HEK293 (cell line): ENCODE measurements at regions not wholly inside any gene's neighbourhood (a gene's known extent, or its start where the extent isn't known, plus 50 kb on each side); places are given as distances from the start of the nearest gene placed in this dataset.

Experiments used
- CTCF ChIA-PET: fragments of 350-600 bp; formaldehyde crosslinking; extraction: SDS; loops from one replicate; lab custom pipeline; 2021; ENCODE audit warnings: antibody characterized with exemption; lab: Yijun Ruan, JAX
- POLR2A ChIA-PET: fragments of 300-600 bp; formaldehyde crosslinking; extraction: SDS; loops from one replicate; lab custom pipeline; 2020; ENCODE audit warnings: antibody characterized with exemption, inconsistent platforms; lab: Yijun Ruan, JAX
- H3K27ac ChIP-seq: fragments of 200-500 bp; sonication (Bioruptor generic); 2 replicates; pipeline ENCODE4 v1.5.1; 2014; ENCODE audit warnings: low read depth, low read length, control low read depth, inconsistent platforms; ENCODE audit errors: extremely low read depth
- H3K36me3 ChIP-seq, 2 experiments: fragments of 200-500 bp in 1 of 2; sonication (Bioruptor generic) in 1 of 2; 1 replicate in 1 of 2; 2 replicates in 1 of 2; pipeline ENCODE4 v1.5.1; 2014 to 2017; ENCODE audit warnings: inconsistent platforms in 2 of 2, low read length in 2 of 2; ENCODE audit not compliant: control insufficient read depth in 2 of 2, insufficient read depth in 1 of 2
- H3K4me1 ChIP-seq: fragments of 200-500 bp; sonication (Bioruptor generic); 2 replicates; pipeline ENCODE4 v1.5.1; 2014; ENCODE audit warnings: mild to moderate bottlenecking, low read length, inconsistent platforms; ENCODE audit not compliant: control insufficient read depth, insufficient read depth
- H3K4me3 ChIP-seq: 2 replicates; pipeline ENCODE4 v1.5.1; 2011; ENCODE audit warnings: low read depth, mild to moderate bottlenecking, control low read depth, low read length, moderate library complexity
- H3K9me3 ChIP-seq: fragments of 200-500 bp; sonication (Bioruptor generic); 2 replicates; pipeline ENCODE4 v1.5.1; 2014; ENCODE audit warnings: low read depth, low read length, inconsistent platforms; ENCODE audit not compliant: control insufficient read depth, insufficient read depth
- GLI2 ChIP-seq: fragments of 450-650 bp; formaldehyde crosslinking; IDR thresholded peaks from 2 replicates; pipeline ENCODE4; 2017; ENCODE audit warnings: missing biosample characterization, missing genetic modification characterization, low read depth, borderline replicate concordance
- RBAK ChIP-seq: fragments of 450-650 bp; formaldehyde crosslinking; IDR thresholded peaks from 2 replicates; pipeline ENCODE4 v1.5.1; 2016; ENCODE audit warnings: missing biosample characterization, missing genetic modification characterization
- TSHZ1 ChIP-seq: fragments of 450-650 bp; formaldehyde crosslinking; IDR thresholded peaks from 2 replicates; pipeline ENCODE4 v1.5.1; 2016; ENCODE audit warnings: missing biosample characterization, missing genetic modification characterization, borderline replicate concordance
- ZNF140 ChIP-seq: fragments of 450-650 bp; formaldehyde crosslinking; IDR thresholded peaks from 2 replicates; pipeline ENCODE4 v1.5.1; 2016; ENCODE audit warnings: missing biosample characterization, missing genetic modification characterization
- ZNF239 ChIP-seq: fragments of 450-650 bp; formaldehyde crosslinking; IDR thresholded peaks from 2 replicates; pipeline ENCODE4 v1.5.1; 2016; ENCODE audit warnings: missing biosample characterization, missing genetic modification characterization
- ZNF335 ChIP-seq: fragments of 450-650 bp; formaldehyde crosslinking; conservative IDR thresholded peaks from 2 replicates; pipeline ENCODE4 v1.5.1; 2016; ENCODE audit warnings: missing biosample characterization, missing genetic modification characterization
- ZNF366 ChIP-seq: fragments of 450-650 bp; formaldehyde crosslinking; conservative IDR thresholded peaks from 2 replicates; pipeline ENCODE4 v1.5.1; 2016; ENCODE audit warnings: missing biosample characterization, missing genetic modification characterization
- ZNF423 ChIP-seq: fragments of 450-650 bp; formaldehyde crosslinking; IDR thresholded peaks from 2 replicates; pipeline ENCODE4 v1.5.1; 2016; ENCODE audit warnings: missing biosample characterization, missing genetic modification characterization
- ZNF514 ChIP-seq: fragments of 450-650 bp; formaldehyde crosslinking; IDR thresholded peaks from 2 replicates; pipeline ENCODE4 v1.5.1; 2016; ENCODE audit warnings: missing biosample characterization, missing genetic modification characterization
- ZNF521 ChIP-seq: fragments of 450-650 bp; formaldehyde crosslinking; IDR thresholded peaks from 2 replicates; pipeline ENCODE4 v1.5.1; 2017; ENCODE audit warnings: missing biosample characterization, mild to moderate bottlenecking, missing genetic modification characterization
- ZNF558 ChIP-seq: fragments of 450-650 bp; formaldehyde crosslinking; IDR thresholded peaks from 2 replicates; pipeline ENCODE4 v1.5.1; 2016; ENCODE audit warnings: missing biosample characterization, missing genetic modification characterization
- ZNF585B ChIP-seq: fragments of 450-650 bp; formaldehyde crosslinking; IDR thresholded peaks from 2 replicates; pipeline ENCODE4 v1.5.1; 2016; ENCODE audit warnings: missing biosample characterization, missing genetic modification characterization
- ZNF660 ChIP-seq: fragments of 450-650 bp; IDR thresholded peaks from 2 replicates; pipeline ENCODE4 v1.5.1; 2018; ENCODE audit warnings: missing biosample characterization, mild to moderate bottlenecking, missing genetic modification characterization
- ZNF777 ChIP-seq: fragments of 450-650 bp; formaldehyde crosslinking; IDR thresholded peaks from 2 replicates; pipeline ENCODE4 v1.5.1; 2017; ENCODE audit warnings: missing biosample characterization, missing genetic modification characterization, borderline replicate concordance
- ZNF791 ChIP-seq: fragments of 450-650 bp; formaldehyde crosslinking; IDR thresholded peaks from 2 replicates; pipeline ENCODE4 v1.5.1; 2016; ENCODE audit warnings: missing biosample characterization, missing genetic modification characterization
- ZNF843 ChIP-seq: fragments of 450-650 bp; formaldehyde crosslinking; IDR thresholded peaks from 2 replicates; pipeline ENCODE4 v1.5.1; 2016; ENCODE audit warnings: missing biosample characterization, missing genetic modification characterization
- ZXDB ChIP-seq: fragments of 450-650 bp; formaldehyde crosslinking; IDR thresholded peaks from 2 replicates; pipeline ENCODE4 v1.5.1; 2016; ENCODE audit warnings: missing biosample characterization, missing genetic modification characterization
- TF ChIP-seq, protein P1 (sequence below): fragments of 450-650 bp; formaldehyde crosslinking; IDR thresholded peaks from 2 replicates; pipeline ENCODE4; 2016; ENCODE audit warnings: missing biosample characterization, missing genetic modification characterization
- TF ChIP-seq, protein P2 (sequence below): fragments of 450-650 bp; formaldehyde crosslinking; IDR thresholded peaks from 2 replicates; pipeline ENCODE4 v1.5.1; 2016; ENCODE audit warnings: missing biosample characterization, missing genetic modification characterization
- TF ChIP-seq, protein P3 (sequence below): fragments of 450-650 bp; formaldehyde crosslinking; IDR thresholded peaks from 2 replicates; pipeline ENCODE4 v1.5.1; 2016; ENCODE audit warnings: missing biosample characterization, missing genetic modification characterization, low read depth

- 0 out of 2 replicates have a peak, but pooled peaks cover 2% of the 10 kb centered on the region for H3K4me1 ChIP-seq
- TF ChIP-seq, protein P1, sequence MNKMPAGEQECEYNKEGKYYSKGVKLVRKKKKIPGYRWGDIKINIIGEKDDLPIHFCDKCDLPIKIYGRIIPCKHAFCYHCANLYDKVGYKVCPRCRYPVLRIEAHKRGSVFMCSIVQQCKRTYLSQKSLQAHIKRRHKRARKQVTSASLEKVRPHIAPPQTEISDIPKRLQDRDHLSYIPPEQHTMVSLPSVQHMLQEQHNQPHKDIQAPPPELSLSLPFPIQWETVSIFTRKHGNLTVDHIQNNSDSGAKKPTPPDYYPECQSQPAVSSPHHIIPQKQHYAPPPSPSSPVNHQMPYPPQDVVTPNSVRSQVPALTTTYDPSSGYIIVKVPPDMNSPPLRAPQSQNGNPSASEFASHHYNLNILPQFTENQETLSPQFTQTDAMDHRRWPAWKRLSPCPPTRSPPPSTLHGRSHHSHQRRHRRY, result no peak
- TF ChIP-seq ZNF423, result no peak
- TF ChIP-seq ZNF777 (tag by site-specific recombination), result no peak
- TF ChIP-seq ZNF521 (tag by site-specific recombination), result no peak
- no peak for TF ChIP-seq TSHZ1 (tag by site-specific recombination)
- no peak for TF ChIP-seq ZXDB (tag by site-specific recombination)
- no peak for TF ChIP-seq ZNF366 (tag by site-specific recombination)
- no peak for TF ChIP-seq GLI2 (tag by site-specific recombination)
- TF ChIP-seq ZNF239 (tag by site-specific recombination), result no peak
- no peak for TF ChIP-seq RBAK (tag by site-specific recombination)
- TF ChIP-seq ZNF585B (tag by site-specific recombination), result no peak
- TF ChIP-seq ZNF558 (tag by site-specific recombination), result no peak
- TF ChIP-seq, protein P2, sequence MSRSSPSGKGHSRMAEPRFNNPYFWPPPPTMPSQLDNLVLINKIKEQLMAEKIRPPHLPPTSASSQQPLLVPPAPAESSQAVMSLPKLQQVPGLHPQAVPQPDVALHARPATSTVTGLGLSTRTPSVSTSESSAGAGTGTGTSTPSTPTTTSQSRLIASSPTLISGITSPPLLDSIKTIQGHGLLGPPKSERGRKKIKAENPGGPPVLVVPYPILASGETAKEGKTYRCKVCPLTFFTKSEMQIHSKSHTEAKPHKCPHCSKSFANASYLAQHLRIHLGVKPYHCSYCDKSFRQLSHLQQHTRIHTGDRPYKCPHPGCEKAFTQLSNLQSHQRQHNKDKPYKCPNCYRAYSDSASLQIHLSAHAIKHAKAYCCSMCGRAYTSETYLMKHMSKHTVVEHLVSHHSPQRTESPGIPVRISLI (tag by site-specific recombination), result no peak
- no peak for TF ChIP-seq ZNF843
- no peak for TF ChIP-seq ZNF791 (tag by site-specific recombination)
- no peak for TF ChIP-seq ZNF140 (tag by site-specific recombination)
- H3K27ac ChIP-seq, result no peak overlapping the region
- H3K36me3 ChIP-seq, result no peaks in the 10 kb centered on the region
- CTCF ChIA-PET, result interaction anchor here (1.2 kb wide), 1 partner anchor 14 kb away, joined by 3 read pairs; no protein-coding TSS in a partner anchor
- POLR2A ChIA-PET, result no interaction called here
- H3K4me3 ChIP-seq, result no peak overlapping the region
- H3K9me3 ChIP-seq, result no peaks in the 10 kb centered on the region
Observed at GRCh38 chr3:150069633-150070032, 98.9 kb upstream of the PFN2 start.

DNA sequence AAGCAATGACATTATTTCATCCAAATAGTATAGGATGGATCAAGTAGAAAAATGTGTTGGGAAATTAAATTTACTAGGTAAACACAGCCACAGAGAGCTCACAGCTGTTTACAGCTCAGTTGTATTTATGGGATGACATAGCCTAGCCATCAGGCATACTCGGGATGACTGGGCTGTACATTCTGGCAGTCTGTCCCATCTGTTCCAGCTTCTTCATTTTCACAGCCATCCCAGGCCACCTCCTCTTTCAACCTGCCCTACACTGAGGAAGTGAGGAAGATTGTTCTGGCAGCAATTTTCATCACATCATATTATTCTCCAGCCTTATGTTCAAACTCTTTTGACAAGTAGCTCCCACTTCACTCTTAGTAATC lies 98.4 kb upstream of the PFN2 start:
- Histone ChIP-seq H3K36me3 (no peaks in the 10 kb centered on the region), H3K4me3 (no peak overlapping the region), H3K27ac (no peak overlapping the region), H3K9me3 (no peaks in the 10 kb centered on the region), H3K4me1 (0 out of 2 replicates have a peak, but pooled peaks cover 2% of the 10 kb centered on the region)
- ChIA-PET CTCF (interaction anchor here (1.2 kb wide), 1 partner anchor 14 kb away, joined by 3 read pairs; no protein-coding TSS in a partner anchor), POLR2A (no interaction called here)
- TF ChIP-seq ZNF514 (tag by site-specific recombination) (no peak), ZNF660 (0 out of 2 replicates have a peak, but pooled peaks have one; percentile 0), ZNF335 (tag by site-specific recombination) (peak; percentile 37; the same call in 1 of the 2 replicates)
- TF ChIP-seq, protein P3, sequence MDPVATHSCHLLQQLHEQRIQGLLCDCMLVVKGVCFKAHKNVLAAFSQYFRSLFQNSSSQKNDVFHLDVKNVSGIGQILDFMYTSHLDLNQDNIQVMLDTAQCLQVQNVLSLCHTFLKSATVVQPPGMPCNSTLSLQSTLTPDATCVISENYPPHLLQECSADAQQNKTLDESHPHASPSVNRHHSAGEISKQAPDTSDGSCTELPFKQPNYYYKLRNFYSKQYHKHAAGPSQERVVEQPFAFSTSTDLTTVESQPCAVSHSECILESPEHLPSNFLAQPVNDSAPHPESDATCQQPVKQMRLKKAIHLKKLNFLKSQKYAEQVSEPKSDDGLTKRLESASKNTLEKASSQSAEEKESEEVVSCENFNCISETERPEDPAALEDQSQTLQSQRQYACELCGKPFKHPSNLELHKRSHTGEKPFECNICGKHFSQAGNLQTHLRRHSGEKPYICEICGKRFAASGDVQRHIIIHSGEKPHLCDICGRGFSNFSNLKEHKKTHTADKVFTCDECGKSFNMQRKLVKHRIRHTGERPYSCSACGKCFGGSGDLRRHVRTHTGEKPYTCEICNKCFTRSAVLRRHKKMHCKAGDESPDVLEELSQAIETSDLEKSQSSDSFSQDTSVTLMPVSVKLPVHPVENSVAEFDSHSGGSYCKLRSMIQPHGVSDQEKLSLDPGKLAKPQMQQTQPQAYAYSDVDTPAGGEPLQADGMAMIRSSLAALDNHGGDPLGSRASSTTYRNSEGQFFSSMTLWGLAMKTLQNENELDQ (tag by site-specific recombination), result no peak
- TF ChIP-seq, protein P1, result no peak
